ENCODE measurements at regions not wholly inside any gene's neighbourhood (a gene's known extent, or its start where the extent isn't known, plus 50 kb on each side); places are given as distances from the start of the nearest gene placed in this dataset.

DNA sequence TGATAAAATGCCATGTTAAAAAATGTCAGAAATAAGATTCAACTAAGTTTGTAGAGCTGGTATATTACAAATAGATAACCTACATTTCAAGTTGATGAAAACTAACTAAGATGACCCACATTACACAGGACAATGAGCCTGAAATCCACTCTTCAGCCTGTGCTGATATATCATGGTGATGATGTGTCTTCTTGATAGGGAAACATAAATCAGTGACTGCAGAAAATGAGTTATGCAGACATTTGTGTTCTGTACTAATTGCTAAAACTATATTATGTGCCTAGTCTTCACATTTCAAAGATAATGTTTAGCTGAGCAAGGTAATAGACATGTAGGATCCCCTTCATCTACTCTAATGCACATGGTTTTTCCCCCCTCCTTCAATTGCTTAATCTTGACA lies 331.6 kb upstream of the F9 start:
- DNase-seq (ENCODE audit: low spot score): no peak
- TF ChIP-seq, protein P1, sequence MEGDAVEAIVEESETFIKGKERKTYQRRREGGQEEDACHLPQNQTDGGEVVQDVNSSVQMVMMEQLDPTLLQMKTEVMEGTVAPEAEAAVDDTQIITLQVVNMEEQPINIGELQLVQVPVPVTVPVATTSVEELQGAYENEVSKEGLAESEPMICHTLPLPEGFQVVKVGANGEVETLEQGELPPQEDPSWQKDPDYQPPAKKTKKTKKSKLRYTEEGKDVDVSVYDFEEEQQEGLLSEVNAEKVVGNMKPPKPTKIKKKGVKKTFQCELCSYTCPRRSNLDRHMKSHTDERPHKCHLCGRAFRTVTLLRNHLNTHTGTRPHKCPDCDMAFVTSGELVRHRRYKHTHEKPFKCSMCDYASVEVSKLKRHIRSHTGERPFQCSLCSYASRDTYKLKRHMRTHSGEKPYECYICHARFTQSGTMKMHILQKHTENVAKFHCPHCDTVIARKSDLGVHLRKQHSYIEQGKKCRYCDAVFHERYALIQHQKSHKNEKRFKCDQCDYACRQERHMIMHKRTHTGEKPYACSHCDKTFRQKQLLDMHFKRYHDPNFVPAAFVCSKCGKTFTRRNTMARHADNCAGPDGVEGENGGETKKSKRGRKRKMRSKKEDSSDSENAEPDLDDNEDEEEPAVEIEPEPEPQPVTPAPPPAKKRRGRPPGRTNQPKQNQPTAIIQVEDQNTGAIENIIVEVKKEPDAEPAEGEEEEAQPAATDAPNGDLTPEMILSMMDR (IDR thresholded peaks at IDR 0.05): no peak
- no peak overlapping the region for H3K27ac ChIP-seq
- H3K4me3 ChIP-seq: no peak overlapping the region

DNA sequence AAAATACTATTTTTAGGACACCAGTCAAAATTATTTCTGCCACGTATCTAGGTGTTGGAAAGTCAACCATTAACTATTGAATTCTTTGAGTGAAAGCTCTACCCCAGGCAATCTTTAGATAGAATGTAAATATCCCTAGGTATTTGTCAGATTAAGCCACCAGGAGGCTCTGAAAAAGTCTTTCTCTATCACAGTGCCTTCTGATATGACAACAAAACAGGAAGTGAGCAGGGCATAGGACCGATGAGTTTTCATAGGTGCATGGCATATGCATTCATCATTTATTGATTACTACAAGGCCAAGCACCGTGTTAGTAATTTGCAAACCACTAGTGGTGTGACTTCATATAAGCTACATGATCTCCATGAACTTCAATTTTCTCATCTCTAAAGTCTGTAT lies 333.6 kb upstream of the F9 start:
- no peak for DNase-seq (ENCODE audit: low spot score)
- no peak overlapping the region for H3K4me3 ChIP-seq
- TF ChIP-seq, protein P1 (IDR thresholded peaks at IDR 0.05): no peak

DNA sequence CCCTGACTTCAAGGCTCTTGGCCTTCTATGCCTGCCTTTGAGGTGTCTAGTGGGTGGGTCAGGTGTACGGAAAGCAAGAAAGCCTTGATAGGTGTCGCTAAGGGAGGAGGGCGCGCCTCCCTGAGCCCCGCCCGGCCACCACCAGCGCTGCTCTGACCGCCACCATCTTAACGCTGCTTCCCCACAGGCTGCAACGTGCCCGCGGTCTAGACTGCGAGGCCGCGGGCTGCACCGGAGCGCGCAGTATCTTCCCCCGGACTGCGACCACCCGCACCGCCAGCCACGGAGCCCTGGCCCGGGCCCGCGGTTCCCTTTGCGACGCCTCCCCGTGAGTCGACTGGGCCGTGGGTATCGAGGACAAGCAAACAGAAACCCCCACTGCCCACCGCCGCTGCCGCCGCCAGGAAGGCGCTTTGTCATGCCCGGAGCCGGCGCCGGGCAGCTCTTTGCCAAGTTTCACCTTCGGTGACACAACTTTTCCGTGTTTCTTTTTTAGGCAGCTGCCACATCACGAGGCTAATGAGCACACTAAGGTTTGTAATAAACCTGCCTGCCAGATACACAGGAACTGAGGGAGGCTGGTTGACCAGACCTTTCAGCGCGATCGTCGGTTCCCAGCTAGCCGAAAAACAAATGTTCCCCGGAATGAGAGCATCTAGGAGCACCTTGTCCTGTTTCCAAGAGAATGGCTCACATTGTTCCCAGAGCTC lies 335.8 kb upstream of the F9 start:
- H3K27ac ChIP-seq: no peak overlapping the region
- TF ChIP-seq, protein P1 (IDR thresholded peaks at IDR 0.05): no peak
- peak overlapping the region; percentile 65 for H3K4me3 ChIP-seq
- DNase-seq (ENCODE audit: low spot score): no peak

More for the DNA sequence above, 333.6 kb upstream of the F9 start:
- no peak overlapping the region for H3K27ac ChIP-seq

DNA sequence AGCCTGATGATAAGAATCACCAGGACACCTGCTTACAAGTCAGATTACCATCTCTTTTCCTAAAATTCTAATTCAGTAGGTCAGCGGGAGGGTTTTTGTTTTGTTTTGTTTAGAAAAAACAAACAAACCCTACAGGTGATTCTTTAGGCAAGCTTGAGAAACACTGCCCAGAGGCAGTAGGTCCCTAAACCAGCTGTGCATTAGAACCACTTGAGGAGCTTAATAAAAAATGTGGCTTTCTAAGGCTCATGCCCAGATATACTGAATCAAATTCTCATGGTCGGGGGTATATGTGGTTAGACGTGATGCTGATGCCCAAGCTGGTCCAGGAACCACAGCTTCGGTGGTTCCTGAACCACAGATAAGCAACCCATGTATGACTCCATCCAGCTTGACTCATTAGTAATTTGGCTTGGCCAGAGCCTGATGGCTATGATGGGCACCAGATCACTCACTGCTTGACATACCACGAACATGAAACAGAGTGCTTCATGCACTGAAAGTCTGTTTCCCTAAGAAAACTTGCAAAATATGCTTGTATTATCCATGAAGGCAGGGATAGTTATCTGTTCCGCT lies 338.1 kb upstream of the F9 start:
- Histone ChIP-seq H3K4me3 (no peak overlapping the region), H3K27ac (no peak overlapping the region)
- no peak for DNase-seq (ENCODE audit: low spot score)
- TF ChIP-seq, protein P1 (IDR thresholded peaks at IDR 0.05): no peak

DNA sequence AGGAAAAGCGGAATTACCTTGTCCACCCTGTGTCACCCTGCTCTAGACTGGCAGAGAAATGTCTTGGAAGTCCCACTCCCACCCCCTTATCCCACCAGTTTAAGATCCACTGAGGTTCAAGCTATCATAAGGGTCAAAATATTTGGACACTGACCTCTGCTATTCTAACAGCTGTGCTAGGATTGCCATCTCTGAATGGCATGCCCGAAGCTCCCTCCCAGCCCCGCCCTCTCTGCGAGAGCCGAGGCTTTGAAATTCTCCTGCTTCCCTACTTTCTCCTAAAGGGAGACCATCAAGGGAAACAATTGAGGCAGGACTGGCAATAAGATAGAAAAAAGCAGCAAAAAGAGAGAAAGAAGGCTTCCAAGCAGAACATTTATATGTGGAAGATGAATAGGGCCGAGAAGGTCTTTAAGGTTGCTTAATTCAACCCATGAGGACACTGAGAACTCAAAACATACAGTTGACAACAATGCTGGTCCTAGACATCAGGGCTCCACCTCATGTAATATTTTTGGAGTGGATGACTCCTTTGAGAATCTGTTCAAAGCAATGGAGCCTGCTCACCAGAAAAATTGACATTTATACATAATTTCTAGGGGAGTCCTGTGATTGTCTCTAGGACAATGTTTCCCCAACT lies 338.7 kb upstream of the F9 start:
- TF ChIP-seq, protein P1 (IDR thresholded peaks at IDR 0.05): no peak
- DNase-seq (ENCODE audit: low spot score): no peak
- H3K4me3 ChIP-seq: no peak overlapping the region
- no peak overlapping the region for H3K27ac ChIP-seq

DNA sequence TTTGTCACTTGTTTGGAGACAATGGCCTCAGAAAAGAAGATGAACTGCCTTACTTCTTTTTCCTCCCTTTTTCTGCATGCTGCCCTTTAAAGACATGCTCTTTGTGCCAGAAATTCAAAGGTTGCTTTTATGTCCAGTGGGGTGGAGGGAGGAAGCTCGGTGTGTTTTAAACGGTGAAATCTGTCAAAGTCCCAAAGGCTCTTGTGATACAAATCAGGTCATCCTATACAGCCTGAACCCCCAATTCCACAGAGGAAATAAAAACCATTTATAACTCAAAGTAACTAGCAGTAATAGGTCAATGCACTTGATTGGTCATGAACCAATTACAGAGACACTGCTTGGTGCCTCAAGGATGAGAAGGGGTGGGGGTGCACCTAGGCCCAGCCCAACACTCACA lies 339.3 kb upstream of the F9 start:
- Histone ChIP-seq H3K27ac (no peak overlapping the region), H3K4me3 (no peak overlapping the region)
- DNase-seq (ENCODE audit: low spot score): no peak
- TF ChIP-seq, protein P1 (IDR thresholded peaks at IDR 0.05): no peak

DNA sequence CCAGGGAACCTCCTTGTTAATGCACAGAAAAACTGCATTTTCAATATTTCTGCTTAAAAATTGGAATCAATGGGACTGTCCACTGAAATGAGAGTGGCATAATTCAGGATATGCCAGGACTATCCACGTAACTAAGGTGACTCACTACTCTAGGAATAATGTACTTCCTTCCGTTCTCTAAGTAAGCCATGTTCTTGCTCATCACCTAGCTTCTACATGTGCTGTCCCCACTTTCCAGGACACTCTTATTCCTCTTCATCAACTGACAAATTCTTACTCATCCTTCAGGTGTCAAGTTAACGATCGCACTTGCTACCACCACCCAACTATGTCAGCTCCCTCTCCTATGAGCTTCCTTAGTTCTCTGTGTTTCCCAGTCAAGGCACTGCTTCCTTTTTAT lies 342.8 kb upstream of the F9 start:
- no peak for DNase-seq (ENCODE audit: low spot score)
- H3K4me3 ChIP-seq: no peak overlapping the region
- TF ChIP-seq, protein P1 (IDR thresholded peaks at IDR 0.05): no peak
- no peak overlapping the region for H3K27ac ChIP-seq
